Activated CD8-positive, alpha-beta T cell treated with anti-CD3 and anti-CD28 coated beads for 36 hours (primary cell): ENCODE measurements at regions not wholly inside any gene's neighbourhood (a gene's known extent, or its start where the extent isn't known, plus 50 kb on each side); places are given as distances from the start of the nearest gene placed in this dataset.

Source experiments
- ATAC-seq: fragments of 200-7000 bp; cut with Tn5 transposase; one replicate; pipeline ENCODE4 v1.10.0; 2021; ENCODE audit warnings: mild to moderate bottlenecking, moderate library complexity
- CTCF ChIA-PET: fragments of 350-600 bp; sonication (Branson Sonifier 250); formaldehyde crosslinking; loops from one replicate; lab custom pipeline; 2021; ENCODE audit warnings: antibody characterized with exemption; lab: Charles Lee
- POLR2A ChIA-PET: fragments of 350-600 bp; sonication (Branson Sonifier 250); formaldehyde crosslinking; loops from one replicate; lab custom pipeline; 2021; ENCODE audit warnings: antibody characterized with exemption; lab: Charles Lee
- DNase-seq: peaks from one replicate; pipeline ENCODE4 v3.0.0-alpha.2; 2020
- H3K27ac Mint-ChIP-seq: one replicate; pipeline ENCODE4 v1.8.0; 2021; ENCODE audit warnings: mild to moderate bottlenecking, mixed read lengths
- H3K27me3 Mint-ChIP-seq: one replicate; pipeline ENCODE4 v1.8.0; 2021; ENCODE audit warnings: mixed read lengths
- H3K36me3 Mint-ChIP-seq: one replicate; pipeline ENCODE4 v1.8.0; 2021; ENCODE audit warnings: low read depth, mixed read lengths
- H3K4me1 Mint-ChIP-seq: one replicate; pipeline ENCODE4 v1.8.0; 2021; ENCODE audit warnings: low read depth, mixed read lengths
- H3K4me3 Mint-ChIP-seq: one replicate; pipeline ENCODE4 v1.8.0; 2021; ENCODE audit warnings: mild to moderate bottlenecking, moderate library complexity, mixed read lengths
- H3K9me3 Mint-ChIP-seq: one replicate; pipeline ENCODE4 v1.8.0; 2021; ENCODE audit warnings: mixed read lengths
- CTCF ChIP-seq: fragments of 200-600 bp; IDR thresholded peaks from one replicate; pipeline ENCODE4 v1.8.0; 2022; ENCODE audit warnings: antibody characterized with exemption, mild to moderate bottlenecking
- intact Hi-C: fragments of 100-400 bp; cut with micrococcal nuclease; formaldehyde crosslinking; loops from one replicate; pipeline ENCODE4 v1.10.0; 2022

GRCh38 chr2:23230885-23231284 lies 154.1 kb upstream of the KLHL29 start:
- DNase-seq (no peak), ATAC-seq (no peak)
- H3K27ac Mint-ChIP-seq = no peak overlapping the region
- H3K27me3 Mint-ChIP-seq = peaks cover 1% of the 10 kb centered on the region
- no peaks in the 10 kb centered on the region for H3K9me3 Mint-ChIP-seq
- H3K4me1 Mint-ChIP-seq = no peaks in the 10 kb centered on the region
- ChIA-PET POLR2A (interaction anchor here (0.6 kb wide), 1 partner anchor 26 kb away, joined by 3 read pairs; no protein-coding TSS in a partner anchor), CTCF (interaction anchor here (0.8 kb wide), 1 partner anchor 32 kb away, joined by 3 read pairs; no protein-coding TSS in a partner anchor)
- no peaks in the 10 kb centered on the region for H3K36me3 Mint-ChIP-seq
- no peak for TF ChIP-seq CTCF
- H3K4me3 Mint-ChIP-seq = no peak overlapping the region
- intact Hi-C loops = no loop called here

- ChIA-PET POLR2A (no interaction called here), CTCF (no interaction called here)
- TF ChIP-seq CTCF = no peak
- intact Hi-C loops = no loop called here
- DNase-seq (no peak), ATAC-seq (no peak)
- Mint-ChIP-seq H3K9me3 (no peaks in the 10 kb centered on the region), H3K4me1 (no peaks in the 10 kb centered on the region), H3K4me3 (no peak overlapping the region), H3K27ac (no peak overlapping the region), H3K36me3 (no peaks in the 10 kb centered on the region), H3K27me3 (peaks cover 1% of the 10 kb centered on the region)
These were observed 153.1 kb upstream of the KLHL29 start for GRCh38 chr2:23231865-23232264.

- ChIA-PET POLR2A (no interaction called here), CTCF (no interaction called here)
- peaks cover 1% of the 10 kb centered on the region for H3K27me3 Mint-ChIP-seq
- ATAC-seq = no peak
- H3K36me3 Mint-ChIP-seq = no peaks in the 10 kb centered on the region
- DNase-seq = no peak
- intact Hi-C loops = no loop called here
- H3K9me3 Mint-ChIP-seq = no peaks in the 10 kb centered on the region
- no peak for TF ChIP-seq CTCF
- H3K4me1 Mint-ChIP-seq = no peaks in the 10 kb centered on the region
- no peak overlapping the region for H3K27ac Mint-ChIP-seq
- H3K4me3 Mint-ChIP-seq = no peak overlapping the region
These were observed 149.7 kb upstream of the KLHL29 start for GRCh38 chr2:23235292-23235691.

- DNase-seq (no peak), ATAC-seq (no peak)
- H3K27me3 Mint-ChIP-seq = peaks cover 1% of the 10 kb centered on the region
- ChIA-PET CTCF (no interaction called here), POLR2A (no interaction called here)
- no peaks in the 10 kb centered on the region for H3K36me3 Mint-ChIP-seq
- no peak for TF ChIP-seq CTCF
- no peak overlapping the region for H3K27ac Mint-ChIP-seq
- H3K4me1 Mint-ChIP-seq = no peaks in the 10 kb centered on the region
- intact Hi-C loops = no loop called here
- H3K9me3 Mint-ChIP-seq = no peaks in the 10 kb centered on the region
- no peak overlapping the region for H3K4me3 Mint-ChIP-seq
These were observed 149.2 kb upstream of the KLHL29 start for GRCh38 chr2:23235736-23236135.

DNA sequence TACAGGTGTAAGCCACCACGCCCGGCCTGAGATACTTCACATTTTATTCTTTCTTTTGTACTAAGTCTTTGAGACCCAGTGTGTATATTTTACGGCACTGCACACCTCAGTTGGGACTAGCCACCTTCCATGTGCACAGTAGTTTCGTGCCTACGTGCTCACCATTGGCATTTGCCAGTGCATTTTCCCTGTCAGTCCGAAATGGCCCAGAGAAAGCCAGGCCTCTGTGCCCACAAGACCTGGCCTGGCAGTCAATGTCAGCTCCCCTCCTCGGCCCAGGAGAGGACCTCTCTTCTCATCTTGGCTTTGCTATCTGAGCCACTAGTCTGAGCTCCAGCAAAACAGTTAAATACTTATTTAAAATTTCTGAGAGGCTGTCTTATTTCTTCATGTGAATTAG lies 147.8 kb upstream of the KLHL29 start:
- Mint-ChIP-seq H3K27me3 (peaks cover 1% of the 10 kb centered on the region), H3K4me1 (no peaks in the 10 kb centered on the region), H3K27ac (no peak overlapping the region), H3K4me3 (no peak overlapping the region), H3K9me3 (no peaks in the 10 kb centered on the region), H3K36me3 (no peaks in the 10 kb centered on the region)
- ATAC-seq (no peak), DNase-seq (no peak)
- intact Hi-C loops = no loop called here
- TF ChIP-seq CTCF = no peak
- POLR2A ChIA-PET = no interaction called here
- CTCF ChIA-PET = no interaction called here
